WTC11 (cell line): ENCODE measurements at regions not wholly inside any gene's neighbourhood (a gene's known extent, or its start where the extent isn't known, plus 50 kb on each side); places are given as distances from the start of the nearest gene placed in this dataset.

Experiments used
- ATAC-seq: fragments of 200-7000 bp; cut with Tn5 transposase; 2 replicates; pipeline ENCODE4 v1.10.0; 2021; ENCODE audit warnings: mild to moderate bottlenecking, moderate library complexity
- CTCF ChIA-PET: fragments of 300-600 bp; sonication (Branson Sonifier 250); formaldehyde crosslinking; loops from one replicate; lab custom pipeline; 2021; ENCODE audit warnings: antibody characterized with exemption; lab: Charles Lee
- POLR2A ChIA-PET: fragments of 350-600 bp; sonication (Branson Sonifier 250); formaldehyde crosslinking; loops from one replicate; lab custom pipeline; 2021; ENCODE audit warnings: antibody characterized with exemption; lab: Charles Lee
- DNase-seq: peaks from one replicate; pipeline ENCODE4 v3.0.0; 2021; ENCODE audit warnings: low spot score
- H3K27ac Mint-ChIP-seq: 2 replicates; pipeline ENCODE4 v1.8.0; 2021; ENCODE audit warnings: mixed read lengths
- H3K27me3 Mint-ChIP-seq: 2 replicates; pipeline ENCODE4 v1.8.0; 2021; ENCODE audit warnings: low read depth, mild to moderate bottlenecking, moderate library complexity, mixed read lengths
- H3K36me3 Mint-ChIP-seq: 2 replicates; pipeline ENCODE4 v1.8.0; 2021; ENCODE audit warnings: mixed read lengths
- H3K4me1 Mint-ChIP-seq: 2 replicates; pipeline ENCODE4 v1.8.0; 2022; ENCODE audit warnings: mixed read lengths
- H3K4me3 Mint-ChIP-seq: 2 replicates; pipeline ENCODE4 v1.8.0; 2021; ENCODE audit warnings: mild to moderate bottlenecking, moderate library complexity, mixed read lengths
- H3K9me3 Mint-ChIP-seq: 2 replicates; pipeline ENCODE4 v1.8.0; 2021; ENCODE audit warnings: mixed read lengths
- ATF1 ChIP-seq: sonication (generic); formaldehyde crosslinking; IDR thresholded peaks from 2 replicates; pipeline ENCODE4 v1.8.1; 2023; ENCODE audit warnings: mild to moderate bottlenecking, moderate library complexity, missing genetic modification reagents
- ELF4 ChIP-seq: sonication (generic); formaldehyde crosslinking; IDR thresholded peaks from 2 replicates; pipeline ENCODE4 v1.8.1; 2022; ENCODE audit warnings: low read depth, mild to moderate bottlenecking, moderate library complexity, missing genetic modification reagents
- EMX1 ChIP-seq: fragments of 250-450 bp; sonication (Bioruptor Pico); IDR thresholded peaks from 2 replicates; pipeline ENCODE4 v1.8.0; 2021; ENCODE audit warnings: mild to moderate bottlenecking
- MXD4 ChIP-seq: fragments of 250-450 bp; sonication (Bioruptor Pico); IDR thresholded peaks from 2 replicates; pipeline ENCODE4 v1.8.0; 2021; ENCODE audit warnings: mild to moderate bottlenecking, moderate library complexity, borderline replicate concordance
- NFATC4 ChIP-seq: fragments of 250-450 bp; sonication (Bioruptor Pico); IDR thresholded peaks from 2 replicates; pipeline ENCODE4 v1.9.0; 2021; ENCODE audit warnings: mild to moderate bottlenecking
- NR2C2 ChIP-seq: sonication (generic); formaldehyde crosslinking; IDR thresholded peaks from 2 replicates; pipeline ENCODE4 v1.8.0; 2022; ENCODE audit warnings: mild to moderate bottlenecking, missing genetic modification reagents
- RORB ChIP-seq: fragments of 250-450 bp; sonication (Bioruptor Pico); IDR thresholded peaks from 2 replicates; pipeline ENCODE4 v1.9.0; 2021; ENCODE audit warnings: mild to moderate bottlenecking
- SMAD3 ChIP-seq: sonication (generic); formaldehyde crosslinking; IDR thresholded peaks from 2 replicates; pipeline ENCODE4 v1.8.0; 2022; ENCODE audit warnings: missing genetic modification reagents, mild to moderate bottlenecking, borderline replicate concordance
- ZNF121 ChIP-seq: sonication (generic); formaldehyde crosslinking; IDR thresholded peaks from 2 replicates; pipeline ENCODE4 v1.8.0; 2023; ENCODE audit warnings: missing genetic modification reagents
- TF ChIP-seq, protein P1 (sequence below): sonication (generic); formaldehyde crosslinking; IDR thresholded peaks from 2 replicates; pipeline ENCODE4 v1.8.0; 2022; ENCODE audit warnings: mild to moderate bottlenecking, missing genetic modification reagents
- TF ChIP-seq, protein P2 (sequence below): sonication (generic); formaldehyde crosslinking; IDR thresholded peaks from 2 replicates; pipeline ENCODE4 v1.8.1; 2022; ENCODE audit warnings: low read depth, missing genetic modification reagents, borderline replicate concordance
- TF ChIP-seq, protein P3 (sequence below): fragments of 250-450 bp; sonication (Bioruptor Pico); IDR thresholded peaks from 2 replicates; pipeline ENCODE4 v1.9.0; 2021; ENCODE audit warnings: mild to moderate bottlenecking
- TF ChIP-seq, protein P4 (sequence below): sonication (generic); formaldehyde crosslinking; conservative IDR thresholded peaks from 2 replicates; pipeline ENCODE4 v1.8.1; 2022; ENCODE audit warnings: mild to moderate bottlenecking, missing genetic modification reagents
- TF ChIP-seq, protein P5 (sequence below): sonication (generic); formaldehyde crosslinking; conservative IDR thresholded peaks from 2 replicates; pipeline ENCODE4 v1.8.1; 2023; ENCODE audit warnings: mild to moderate bottlenecking, low read depth, missing genetic modification reagents, moderate library complexity
- TF ChIP-seq, protein P6 (sequence below): sonication (generic); formaldehyde crosslinking; IDR thresholded peaks from 2 replicates; pipeline ENCODE4 v1.8.1; 2022; ENCODE audit warnings: mild to moderate bottlenecking, missing genetic modification reagents, moderate library complexity, borderline replicate concordance
- TF ChIP-seq, protein P7 (sequence below): fragments of 250-450 bp; sonication (Bioruptor Pico); IDR thresholded peaks from 2 replicates; pipeline ENCODE4 v1.9.0; 2021; ENCODE audit warnings: mild to moderate bottlenecking, borderline replicate concordance

DNA sequence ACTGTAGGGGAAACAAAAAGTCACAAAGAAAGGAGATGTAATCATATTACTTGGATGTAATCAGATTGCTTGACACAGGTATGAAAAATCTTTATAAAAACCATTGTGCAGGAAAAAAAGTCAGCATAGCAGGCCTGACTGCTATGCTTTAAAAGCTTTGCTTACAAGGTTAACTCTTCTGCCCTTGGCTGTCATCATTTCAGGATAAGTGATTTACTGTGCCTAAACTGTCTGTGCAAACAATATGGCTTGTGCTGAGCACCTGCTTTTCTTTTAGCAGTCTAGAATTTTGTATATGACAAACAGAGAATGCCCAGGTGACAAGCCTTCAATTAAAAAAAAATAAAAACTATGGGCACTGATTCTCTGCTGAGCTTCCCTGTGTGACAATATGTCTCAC lies 63.8 kb upstream of the PLEKHG7 start:
- POLR2A ChIA-PET, result no interaction called here
- CTCF ChIA-PET, result no interaction called here
- H3K4me3 Mint-ChIP-seq, result no peak overlapping the region
- no peaks in the 10 kb centered on the region for H3K27me3 Mint-ChIP-seq
- no peaks in the 10 kb centered on the region for H3K36me3 Mint-ChIP-seq
- no peak overlapping the region for H3K27ac Mint-ChIP-seq
- TF ChIP-seq, protein P1, sequence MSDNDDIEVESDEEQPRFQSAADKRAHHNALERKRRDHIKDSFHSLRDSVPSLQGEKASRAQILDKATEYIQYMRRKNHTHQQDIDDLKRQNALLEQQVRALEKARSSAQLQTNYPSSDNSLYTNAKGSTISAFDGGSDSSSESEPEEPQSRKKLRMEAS (CRISPR knock-in tag), result no peak
- TF ChIP-seq, protein P2, sequence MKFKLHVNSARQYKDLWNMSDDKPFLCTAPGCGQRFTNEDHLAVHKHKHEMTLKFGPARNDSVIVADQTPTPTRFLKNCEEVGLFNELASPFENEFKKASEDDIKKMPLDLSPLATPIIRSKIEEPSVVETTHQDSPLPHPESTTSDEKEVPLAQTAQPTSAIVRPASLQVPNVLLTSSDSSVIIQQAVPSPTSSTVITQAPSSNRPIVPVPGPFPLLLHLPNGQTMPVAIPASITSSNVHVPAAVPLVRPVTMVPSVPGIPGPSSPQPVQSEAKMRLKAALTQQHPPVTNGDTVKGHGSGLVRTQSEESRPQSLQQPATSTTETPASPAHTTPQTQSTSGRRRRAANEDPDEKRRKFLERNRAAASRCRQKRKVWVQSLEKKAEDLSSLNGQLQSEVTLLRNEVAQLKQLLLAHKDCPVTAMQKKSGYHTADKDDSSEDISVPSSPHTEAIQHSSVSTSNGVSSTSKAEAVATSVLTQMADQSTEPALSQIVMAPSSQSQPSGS, result no peak
- TF ChIP-seq EMX1 (no peak), SMAD3 (CRISPR knock-in tag) (no peak), ELF4 (no peak), NFATC4 (no peak), NR2C2 (CRISPR knock-in tag) (no peak), ZNF121 (no peak), ATF1 (no peak), RORB (CRISPR knock-in tag) (no peak), MXD4 (CRISPR knock-in tag) (no peak)
- TF ChIP-seq, protein P3, sequence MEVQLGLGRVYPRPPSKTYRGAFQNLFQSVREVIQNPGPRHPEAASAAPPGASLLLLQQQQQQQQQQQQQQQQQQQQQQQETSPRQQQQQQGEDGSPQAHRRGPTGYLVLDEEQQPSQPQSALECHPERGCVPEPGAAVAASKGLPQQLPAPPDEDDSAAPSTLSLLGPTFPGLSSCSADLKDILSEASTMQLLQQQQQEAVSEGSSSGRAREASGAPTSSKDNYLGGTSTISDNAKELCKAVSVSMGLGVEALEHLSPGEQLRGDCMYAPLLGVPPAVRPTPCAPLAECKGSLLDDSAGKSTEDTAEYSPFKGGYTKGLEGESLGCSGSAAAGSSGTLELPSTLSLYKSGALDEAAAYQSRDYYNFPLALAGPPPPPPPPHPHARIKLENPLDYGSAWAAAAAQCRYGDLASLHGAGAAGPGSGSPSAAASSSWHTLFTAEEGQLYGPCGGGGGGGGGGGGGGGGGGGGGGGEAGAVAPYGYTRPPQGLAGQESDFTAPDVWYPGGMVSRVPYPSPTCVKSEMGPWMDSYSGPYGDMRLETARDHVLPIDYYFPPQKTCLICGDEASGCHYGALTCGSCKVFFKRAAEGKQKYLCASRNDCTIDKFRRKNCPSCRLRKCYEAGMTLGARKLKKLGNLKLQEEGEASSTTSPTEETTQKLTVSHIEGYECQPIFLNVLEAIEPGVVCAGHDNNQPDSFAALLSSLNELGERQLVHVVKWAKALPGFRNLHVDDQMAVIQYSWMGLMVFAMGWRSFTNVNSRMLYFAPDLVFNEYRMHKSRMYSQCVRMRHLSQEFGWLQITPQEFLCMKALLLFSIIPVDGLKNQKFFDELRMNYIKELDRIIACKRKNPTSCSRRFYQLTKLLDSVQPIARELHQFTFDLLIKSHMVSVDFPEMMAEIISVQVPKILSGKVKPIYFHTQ (CRISPR knock-in tag), result no peak
- TF ChIP-seq, protein P4, sequence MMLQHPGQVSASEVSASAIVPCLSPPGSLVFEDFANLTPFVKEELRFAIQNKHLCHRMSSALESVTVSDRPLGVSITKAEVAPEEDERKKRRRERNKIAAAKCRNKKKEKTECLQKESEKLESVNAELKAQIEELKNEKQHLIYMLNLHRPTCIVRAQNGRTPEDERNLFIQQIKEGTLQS, result no peak
- TF ChIP-seq, protein P5, sequence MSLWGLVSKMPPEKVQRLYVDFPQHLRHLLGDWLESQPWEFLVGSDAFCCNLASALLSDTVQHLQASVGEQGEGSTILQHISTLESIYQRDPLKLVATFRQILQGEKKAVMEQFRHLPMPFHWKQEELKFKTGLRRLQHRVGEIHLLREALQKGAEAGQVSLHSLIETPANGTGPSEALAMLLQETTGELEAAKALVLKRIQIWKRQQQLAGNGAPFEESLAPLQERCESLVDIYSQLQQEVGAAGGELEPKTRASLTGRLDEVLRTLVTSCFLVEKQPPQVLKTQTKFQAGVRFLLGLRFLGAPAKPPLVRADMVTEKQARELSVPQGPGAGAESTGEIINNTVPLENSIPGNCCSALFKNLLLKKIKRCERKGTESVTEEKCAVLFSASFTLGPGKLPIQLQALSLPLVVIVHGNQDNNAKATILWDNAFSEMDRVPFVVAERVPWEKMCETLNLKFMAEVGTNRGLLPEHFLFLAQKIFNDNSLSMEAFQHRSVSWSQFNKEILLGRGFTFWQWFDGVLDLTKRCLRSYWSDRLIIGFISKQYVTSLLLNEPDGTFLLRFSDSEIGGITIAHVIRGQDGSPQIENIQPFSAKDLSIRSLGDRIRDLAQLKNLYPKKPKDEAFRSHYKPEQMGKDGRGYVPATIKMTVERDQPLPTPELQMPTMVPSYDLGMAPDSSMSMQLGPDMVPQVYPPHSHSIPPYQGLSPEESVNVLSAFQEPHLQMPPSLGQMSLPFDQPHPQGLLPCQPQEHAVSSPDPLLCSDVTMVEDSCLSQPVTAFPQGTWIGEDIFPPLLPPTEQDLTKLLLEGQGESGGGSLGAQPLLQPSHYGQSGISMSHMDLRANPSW, result no peak
- TF ChIP-seq, protein P6, sequence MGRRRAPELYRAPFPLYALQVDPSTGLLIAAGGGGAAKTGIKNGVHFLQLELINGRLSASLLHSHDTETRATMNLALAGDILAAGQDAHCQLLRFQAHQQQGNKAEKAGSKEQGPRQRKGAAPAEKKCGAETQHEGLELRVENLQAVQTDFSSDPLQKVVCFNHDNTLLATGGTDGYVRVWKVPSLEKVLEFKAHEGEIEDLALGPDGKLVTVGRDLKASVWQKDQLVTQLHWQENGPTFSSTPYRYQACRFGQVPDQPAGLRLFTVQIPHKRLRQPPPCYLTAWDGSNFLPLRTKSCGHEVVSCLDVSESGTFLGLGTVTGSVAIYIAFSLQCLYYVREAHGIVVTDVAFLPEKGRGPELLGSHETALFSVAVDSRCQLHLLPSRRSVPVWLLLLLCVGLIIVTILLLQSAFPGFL (CRISPR knock-in tag), result no peak
- TF ChIP-seq, protein P7, sequence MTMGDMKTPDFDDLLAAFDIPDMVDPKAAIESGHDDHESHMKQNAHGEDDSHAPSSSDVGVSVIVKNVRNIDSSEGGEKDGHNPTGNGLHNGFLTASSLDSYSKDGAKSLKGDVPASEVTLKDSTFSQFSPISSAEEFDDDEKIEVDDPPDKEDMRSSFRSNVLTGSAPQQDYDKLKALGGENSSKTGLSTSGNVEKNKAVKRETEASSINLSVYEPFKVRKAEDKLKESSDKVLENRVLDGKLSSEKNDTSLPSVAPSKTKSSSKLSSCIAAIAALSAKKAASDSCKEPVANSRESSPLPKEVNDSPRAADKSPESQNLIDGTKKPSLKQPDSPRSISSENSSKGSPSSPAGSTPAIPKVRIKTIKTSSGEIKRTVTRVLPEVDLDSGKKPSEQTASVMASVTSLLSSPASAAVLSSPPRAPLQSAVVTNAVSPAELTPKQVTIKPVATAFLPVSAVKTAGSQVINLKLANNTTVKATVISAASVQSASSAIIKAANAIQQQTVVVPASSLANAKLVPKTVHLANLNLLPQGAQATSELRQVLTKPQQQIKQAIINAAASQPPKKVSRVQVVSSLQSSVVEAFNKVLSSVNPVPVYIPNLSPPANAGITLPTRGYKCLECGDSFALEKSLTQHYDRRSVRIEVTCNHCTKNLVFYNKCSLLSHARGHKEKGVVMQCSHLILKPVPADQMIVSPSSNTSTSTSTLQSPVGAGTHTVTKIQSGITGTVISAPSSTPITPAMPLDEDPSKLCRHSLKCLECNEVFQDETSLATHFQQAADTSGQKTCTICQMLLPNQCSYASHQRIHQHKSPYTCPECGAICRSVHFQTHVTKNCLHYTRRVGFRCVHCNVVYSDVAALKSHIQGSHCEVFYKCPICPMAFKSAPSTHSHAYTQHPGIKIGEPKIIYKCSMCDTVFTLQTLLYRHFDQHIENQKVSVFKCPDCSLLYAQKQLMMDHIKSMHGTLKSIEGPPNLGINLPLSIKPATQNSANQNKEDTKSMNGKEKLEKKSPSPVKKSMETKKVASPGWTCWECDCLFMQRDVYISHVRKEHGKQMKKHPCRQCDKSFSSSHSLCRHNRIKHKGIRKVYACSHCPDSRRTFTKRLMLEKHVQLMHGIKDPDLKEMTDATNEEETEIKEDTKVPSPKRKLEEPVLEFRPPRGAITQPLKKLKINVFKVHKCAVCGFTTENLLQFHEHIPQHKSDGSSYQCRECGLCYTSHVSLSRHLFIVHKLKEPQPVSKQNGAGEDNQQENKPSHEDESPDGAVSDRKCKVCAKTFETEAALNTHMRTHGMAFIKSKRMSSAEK (CRISPR knock-in tag), result no peak
- DNase-seq (no peak), ATAC-seq (no peak)
- H3K4me1 Mint-ChIP-seq, result peaks cover 6% of the 10 kb centered on the region; the same call in 1 of the 2 replicates
- H3K9me3 Mint-ChIP-seq, result no peaks in the 10 kb centered on the region
